ENCODE measurements at regions not wholly inside any gene's neighbourhood (a gene's known extent, or its start where the extent isn't known, plus 50 kb on each side); places are given as distances from the start of the nearest gene placed in this dataset.

- DNase-seq (ENCODE audit: low spot score): no peak
- Histone ChIP-seq H3K27ac (no peak overlapping the region), H3K4me3 (no peak overlapping the region)
- TF ChIP-seq, protein P1, sequence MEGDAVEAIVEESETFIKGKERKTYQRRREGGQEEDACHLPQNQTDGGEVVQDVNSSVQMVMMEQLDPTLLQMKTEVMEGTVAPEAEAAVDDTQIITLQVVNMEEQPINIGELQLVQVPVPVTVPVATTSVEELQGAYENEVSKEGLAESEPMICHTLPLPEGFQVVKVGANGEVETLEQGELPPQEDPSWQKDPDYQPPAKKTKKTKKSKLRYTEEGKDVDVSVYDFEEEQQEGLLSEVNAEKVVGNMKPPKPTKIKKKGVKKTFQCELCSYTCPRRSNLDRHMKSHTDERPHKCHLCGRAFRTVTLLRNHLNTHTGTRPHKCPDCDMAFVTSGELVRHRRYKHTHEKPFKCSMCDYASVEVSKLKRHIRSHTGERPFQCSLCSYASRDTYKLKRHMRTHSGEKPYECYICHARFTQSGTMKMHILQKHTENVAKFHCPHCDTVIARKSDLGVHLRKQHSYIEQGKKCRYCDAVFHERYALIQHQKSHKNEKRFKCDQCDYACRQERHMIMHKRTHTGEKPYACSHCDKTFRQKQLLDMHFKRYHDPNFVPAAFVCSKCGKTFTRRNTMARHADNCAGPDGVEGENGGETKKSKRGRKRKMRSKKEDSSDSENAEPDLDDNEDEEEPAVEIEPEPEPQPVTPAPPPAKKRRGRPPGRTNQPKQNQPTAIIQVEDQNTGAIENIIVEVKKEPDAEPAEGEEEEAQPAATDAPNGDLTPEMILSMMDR (IDR thresholded peaks at IDR 0.05): no peak
Observed at GRCh38 chr3:87581240-87581639, 304.9 kb upstream of the POU1F1 start.

- DNase-seq (ENCODE audit: low spot score): no peak
- H3K4me3 ChIP-seq: no peak overlapping the region
- no peak overlapping the region for H3K27ac ChIP-seq
- TF ChIP-seq, protein P1 (IDR thresholded peaks at IDR 0.05): no peak
Observed at GRCh38 chr3:87576752-87577151, 300.4 kb upstream of the POU1F1 start.

GRCh38 chr3:87575550-87575949 lies 299.2 kb upstream of the POU1F1 start:
- no peak overlapping the region for H3K4me3 ChIP-seq
- TF ChIP-seq, protein P1 (IDR thresholded peaks at IDR 0.05): no peak
- H3K27ac ChIP-seq: no peak overlapping the region
- DNase-seq (ENCODE audit: low spot score): no peak

DNA sequence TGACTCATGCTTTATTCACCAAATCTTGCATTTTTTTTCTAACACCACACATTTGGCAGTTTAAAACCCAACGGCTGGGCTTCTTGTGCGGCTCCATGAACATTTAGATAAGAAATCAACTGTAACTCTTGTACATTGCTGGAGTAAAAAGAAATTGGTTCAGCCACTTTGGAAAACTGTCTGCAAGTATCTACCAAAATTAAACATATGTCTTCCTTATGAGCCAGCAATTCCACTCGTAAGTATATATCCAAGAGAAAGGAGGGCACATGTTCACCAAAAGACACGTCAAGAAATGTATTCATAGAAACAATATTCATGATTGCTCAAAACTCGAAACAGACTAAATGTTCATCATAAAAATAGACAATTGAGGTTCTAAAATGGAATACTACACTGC lies 291.9 kb upstream of the POU1F1 start:
- TF ChIP-seq, protein P1 (IDR thresholded peaks at IDR 0.05): no peak
- Histone ChIP-seq H3K27ac (no peak overlapping the region), H3K4me3 (no peak overlapping the region)
- no peak for DNase-seq (ENCODE audit: low spot score)

GRCh38 chr3:87564438-87564837 lies 288.1 kb upstream of the POU1F1 start:
- Histone ChIP-seq H3K4me3 (no peak overlapping the region), H3K27ac (no peak overlapping the region)
- TF ChIP-seq, protein P1 (IDR thresholded peaks at IDR 0.05): no peak
- DNase-seq (ENCODE audit: low spot score): no peak

DNA sequence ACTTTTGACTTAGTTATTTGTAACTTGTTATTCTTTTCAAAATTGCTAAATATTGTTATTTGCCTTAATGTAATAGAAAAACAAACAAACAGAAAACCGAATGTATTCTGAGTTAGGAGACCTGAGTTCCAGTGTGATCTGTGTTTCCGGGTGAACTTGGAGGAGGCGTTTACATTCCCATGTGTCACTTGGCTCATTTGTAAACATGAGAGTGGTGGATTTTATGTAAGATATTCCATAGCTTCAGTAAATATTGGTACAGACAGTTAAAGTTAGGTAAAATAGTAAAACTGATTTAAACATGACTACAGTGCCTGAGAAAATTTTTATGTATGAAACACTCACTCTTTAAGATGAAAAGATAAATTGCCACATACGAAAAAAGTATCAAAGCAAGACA lies 287.3 kb upstream of the POU1F1 start:
- TF ChIP-seq, protein P1 (IDR thresholded peaks at IDR 0.05): no peak
- DNase-seq (ENCODE audit: low spot score): no peak
- no peak overlapping the region for H3K27ac ChIP-seq
- H3K4me3 ChIP-seq: no peak overlapping the region

GRCh38 chr3:87558492-87558891 lies 282.1 kb upstream of the POU1F1 start:
- no peak for DNase-seq (ENCODE audit: low spot score)

More at GRCh38 chr3:87558492-87558891, 282.1 kb upstream of the POU1F1 start:
- Histone ChIP-seq H3K4me3 (no peak overlapping the region), H3K27ac (no peak overlapping the region)
- TF ChIP-seq, protein P1 (IDR thresholded peaks at IDR 0.05): no peak

Data from coronary artery (tissue), 2 donors.